HL-60 (cell line): ENCODE measurements at regions not wholly inside any gene's neighbourhood (a gene's known extent, or its start where the extent isn't known, plus 50 kb on each side); places are given as distances from the start of the nearest gene placed in this dataset.

Source experiments
- CTCF ChIP-seq: IDR thresholded peaks from one replicate; pipeline ENCODE4 v1.5.1; 2011; ENCODE audit warnings: low read length, control low read depth, inconsistent platforms; ENCODE audit not compliant: insufficient read depth
- POLR2AphosphoS5 ChIP-seq: IDR thresholded peaks from 2 replicates; pipeline ENCODE4 v1.6.1; 2012; ENCODE audit warnings: low read depth
- REST ChIP-seq: IDR thresholded peaks from 2 replicates; pipeline ENCODE4 v1.6.1; 2012; ENCODE audit warnings: low read depth; ENCODE audit not compliant: insufficient replicate concordance

- no peak for TF ChIP-seq POLR2AphosphoS5
- TF ChIP-seq CTCF = no peak
- TF ChIP-seq REST = no peak
Measured at GRCh38 chr9:89731262-89732182, 126.7 kb downstream of the GADD45G start.
